ENCODE measurements at regions not wholly inside any gene's neighbourhood (a gene's known extent, or its start where the extent isn't known, plus 50 kb on each side); places are given as distances from the start of the nearest gene placed in this dataset.

DNA sequence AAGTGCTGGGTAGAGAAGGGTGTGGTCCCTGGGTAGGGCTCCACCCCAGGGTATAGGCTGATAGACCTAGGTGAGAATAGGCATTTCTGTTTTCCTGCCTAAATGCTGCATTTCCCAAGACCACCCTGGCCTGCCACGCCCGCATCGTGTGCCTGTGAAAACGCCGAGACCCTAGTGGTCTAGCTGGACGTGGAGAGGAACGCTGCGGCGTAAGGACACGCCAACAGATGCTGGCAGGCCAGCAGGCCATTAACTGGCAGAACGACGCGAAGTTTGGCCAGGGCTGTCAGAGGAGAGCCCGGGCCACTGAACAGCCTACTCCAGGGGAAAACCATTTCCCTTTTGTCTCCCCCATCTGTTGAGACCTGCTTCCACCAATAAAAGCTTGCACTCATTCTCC is 373.2 kb upstream of the FIGN start:
- FAIRE-seq, result no peak
- DNase-seq (ENCODE audit: insufficient read length, low spot score), result no peak

DNA sequence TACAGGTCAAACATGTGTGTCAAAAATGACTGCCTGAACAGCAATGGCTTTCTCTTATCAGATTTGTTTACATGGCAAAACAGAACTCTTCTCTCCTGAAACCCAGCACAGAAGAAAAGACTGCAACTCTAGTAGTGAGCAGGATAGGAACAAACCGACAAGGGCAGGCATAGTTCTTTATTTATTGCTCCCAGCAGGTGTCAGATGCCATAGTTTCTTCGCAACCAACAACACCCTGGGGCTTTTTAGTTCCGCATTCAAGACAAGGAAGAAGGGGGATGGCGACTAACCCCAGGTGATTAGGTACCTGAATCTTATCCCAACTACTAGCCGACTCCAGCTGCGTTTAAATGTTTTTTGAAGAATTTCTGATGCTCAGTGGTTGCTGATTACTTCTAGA is 367.5 kb upstream of the FIGN start:
- FAIRE-seq (no peak), DNase-seq (ENCODE audit: insufficient read length, low spot score) (no peak)

DNA sequence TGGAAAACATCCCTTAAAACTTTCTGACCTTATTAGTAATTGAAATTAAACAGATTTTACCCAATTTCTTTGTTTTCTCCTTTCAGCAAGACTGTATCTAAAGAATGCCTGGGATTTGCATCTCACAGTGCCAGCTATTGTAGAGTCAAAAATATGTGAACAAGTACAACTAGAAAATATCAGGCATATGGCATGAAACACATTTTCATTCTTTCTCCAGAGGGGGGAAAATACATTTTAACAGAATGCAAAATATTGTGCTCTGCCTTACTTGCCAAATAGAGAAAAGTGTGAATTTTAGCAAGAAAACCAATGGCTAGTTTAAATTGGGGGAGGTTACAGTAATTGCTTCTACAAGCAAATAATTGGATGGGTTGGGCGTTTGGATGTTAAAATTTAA is 366.6 kb upstream of the FIGN start:
- DNase-seq (ENCODE audit: insufficient read length, low spot score) (no peak), FAIRE-seq (no peak)

GRCh38 chr2:164091673-164092072 is 355.9 kb upstream of the FIGN start:
- FAIRE-seq (no peak), DNase-seq (ENCODE audit: insufficient read length, low spot score) (no peak)

- FAIRE-seq (no peak), DNase-seq (ENCODE audit: insufficient read length, low spot score) (no peak)
These were observed 354.7 kb upstream of the FIGN start for GRCh38 chr2:164090533-164090932.

- no peak for DNase-seq (ENCODE audit: insufficient read length, low spot score)
- FAIRE-seq, result no peak
These were observed 348.3 kb upstream of the FIGN start for GRCh38 chr2:164084066-164084465.

- FAIRE-seq (no peak), DNase-seq (ENCODE audit: insufficient read length, low spot score) (no peak)
These were observed 344.7 kb upstream of the FIGN start for GRCh38 chr2:164080486-164080885.

- FAIRE-seq (no peak), DNase-seq (ENCODE audit: insufficient read length, low spot score) (no peak)
These were observed 343.4 kb upstream of the FIGN start for GRCh38 chr2:164079258-164079657.

- DNase-seq (ENCODE audit: insufficient read length, low spot score) (no peak), FAIRE-seq (no peak)
These were observed 342.6 kb upstream of the FIGN start for GRCh38 chr2:164078421-164078820.

- no peak for FAIRE-seq
These were observed 337.6 kb upstream of the FIGN start for GRCh38 chr2:164073101-164074074.

DNA sequence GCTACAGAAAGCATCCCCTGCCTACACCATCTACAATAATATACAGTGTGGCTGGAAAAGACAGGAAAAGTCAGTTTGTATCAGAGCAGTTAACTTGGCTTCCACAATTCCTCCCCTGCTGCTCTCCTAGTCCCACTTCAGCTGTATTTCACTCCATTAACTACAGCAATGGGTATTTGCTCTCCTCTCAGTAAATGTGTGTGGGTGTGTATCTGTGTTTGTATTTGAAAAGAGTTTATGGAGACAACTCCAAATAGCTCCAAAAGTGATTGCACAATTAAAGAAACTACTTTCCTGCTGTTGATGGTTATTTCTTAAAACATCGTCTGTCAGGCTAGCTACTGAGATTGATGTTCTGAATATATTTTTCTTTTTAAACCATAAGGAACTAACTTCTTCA is 333.7 kb upstream of the FIGN start:
- no peak for FAIRE-seq
- no peak for DNase-seq (ENCODE audit: insufficient read length, low spot score)

More at GRCh38 chr2:164073101-164074074, 337.6 kb upstream of the FIGN start:
- DNase-seq (ENCODE audit: insufficient read length, low spot score), result no peak

- no peak for DNase-seq (ENCODE audit: insufficient read length, low spot score)
- no peak for FAIRE-seq
These were observed 332.3 kb upstream of the FIGN start for GRCh38 chr2:164068063-164068462.

- DNase-seq (ENCODE audit: insufficient read length, low spot score), result no peak
- no peak for FAIRE-seq
These were observed 330.3 kb upstream of the FIGN start for GRCh38 chr2:164066095-164066494.

DNA sequence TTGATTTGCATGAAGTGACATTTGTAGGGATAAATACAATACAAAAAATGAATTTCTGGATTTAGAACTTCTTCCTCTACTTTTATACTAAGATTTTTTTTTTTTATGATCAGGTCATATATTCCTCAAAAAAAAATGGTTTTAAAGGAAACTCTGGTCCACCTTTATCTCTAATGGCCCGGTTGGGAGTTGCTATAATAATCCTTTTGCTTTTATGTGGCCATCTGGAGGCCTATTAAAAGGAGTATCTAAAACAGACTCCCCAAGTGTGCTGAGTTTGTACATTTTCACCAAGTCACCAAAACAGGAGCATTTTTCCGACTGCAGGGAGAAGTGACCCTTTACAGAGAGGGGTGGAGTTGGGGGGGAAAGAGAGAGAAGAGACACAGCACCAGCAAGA is 329.2 kb upstream of the FIGN start:
- FAIRE-seq (no peak), DNase-seq (ENCODE audit: insufficient read length, low spot score) (no peak)

GRCh38 chr2:164061129-164061746 is 325.4 kb upstream of the FIGN start:
- DNase-seq (ENCODE audit: insufficient read length, low spot score) (peak; percentile 8), FAIRE-seq (no peak)

DNA sequence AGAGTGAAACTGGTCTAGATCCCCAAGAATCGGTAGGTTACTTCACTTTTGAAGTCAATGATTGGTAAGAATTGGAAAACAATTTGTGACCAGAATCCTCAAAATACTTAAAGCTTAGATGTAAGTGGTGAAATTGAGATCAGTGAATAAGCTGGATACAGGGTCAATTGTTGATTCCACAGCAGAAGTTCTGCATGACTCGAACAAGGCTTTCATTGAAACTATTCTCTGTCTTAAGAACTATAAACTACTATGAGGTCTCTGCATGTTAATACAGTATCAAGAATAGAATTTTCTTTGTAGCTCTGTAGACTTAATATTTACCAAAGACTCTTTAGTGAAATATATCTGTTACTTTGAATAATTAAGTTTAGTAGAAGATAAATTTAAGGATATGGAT is 324.2 kb upstream of the FIGN start:
- no peak for FAIRE-seq
- no peak for DNase-seq (ENCODE audit: insufficient read length, low spot score)

GRCh38 chr2:164055623-164056022 is 319.8 kb upstream of the FIGN start:
- no peak for FAIRE-seq
- no peak for DNase-seq (ENCODE audit: insufficient read length, low spot score)

DNA sequence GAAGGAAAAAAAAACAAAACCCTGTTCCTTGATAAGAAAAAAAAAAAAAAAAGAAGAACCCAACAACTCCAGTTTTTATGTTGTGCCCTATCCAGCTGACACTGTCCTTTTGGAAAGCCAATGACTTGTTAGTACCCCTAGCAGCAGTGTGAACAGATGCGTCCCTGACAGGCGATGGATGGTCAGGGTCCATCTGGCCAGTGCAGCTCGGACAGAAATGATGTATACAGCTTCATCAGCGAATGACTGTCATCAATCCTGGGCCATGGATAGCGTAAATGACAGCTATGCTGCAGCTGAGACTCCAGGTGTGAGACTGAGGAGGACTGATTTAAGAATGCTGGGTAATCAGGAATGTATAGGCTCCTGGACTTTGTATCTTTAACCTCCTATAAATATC is 318.8 kb upstream of the FIGN start:
- DNase-seq (ENCODE audit: insufficient read length, low spot score) (no peak), FAIRE-seq (no peak)

GRCh38 chr2:164053021-164053420 is 317.2 kb upstream of the FIGN start:
- FAIRE-seq, result no peak
- DNase-seq (ENCODE audit: insufficient read length, low spot score), result no peak

DNA sequence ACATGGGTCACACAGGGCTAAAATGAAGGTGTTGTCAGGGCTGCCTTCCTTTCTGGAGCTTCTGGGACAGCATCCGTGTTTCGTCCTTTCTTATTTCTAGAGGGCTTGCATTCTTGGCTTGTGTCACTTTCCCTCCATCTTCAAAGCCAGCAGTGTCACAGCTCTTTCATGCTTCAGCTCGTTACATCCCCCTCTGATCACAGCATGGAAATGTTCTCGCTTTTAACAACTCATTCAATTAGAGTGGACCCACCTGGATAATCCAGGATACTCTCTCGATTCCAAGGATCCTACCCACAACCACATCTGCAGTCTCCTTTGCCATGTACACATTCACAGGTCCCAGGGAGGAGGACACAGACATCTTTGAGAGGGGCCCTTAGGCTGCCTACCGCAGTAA is 316.2 kb upstream of the FIGN start:
- FAIRE-seq (no peak), DNase-seq (ENCODE audit: insufficient read length, low spot score) (no peak)

- DNase-seq (ENCODE audit: insufficient read length, low spot score), result no peak
- no peak for FAIRE-seq
These were observed 312.9 kb upstream of the FIGN start for GRCh38 chr2:164048729-164049128.

DNA sequence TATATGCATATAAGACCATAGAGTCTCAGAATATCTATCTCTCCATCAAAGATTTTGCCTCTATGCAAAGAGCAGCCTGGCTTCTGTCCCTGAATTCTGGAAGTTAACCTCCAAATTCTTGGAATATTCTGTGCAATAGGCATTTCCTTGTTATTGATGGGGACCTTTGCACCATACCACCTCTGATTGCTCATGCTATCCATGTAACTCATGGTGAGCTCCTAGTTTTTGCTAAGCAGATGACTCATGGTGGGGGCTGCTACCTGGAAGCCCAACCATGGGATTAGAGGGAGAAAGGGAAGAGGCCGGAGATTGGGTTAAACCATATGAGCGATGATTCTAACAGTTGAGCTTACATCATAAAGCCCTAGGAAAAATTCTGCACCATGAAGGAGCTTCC is 310.2 kb upstream of the FIGN start:
- DNase-seq (ENCODE audit: insufficient read length, low spot score) (peak; percentile 2), FAIRE-seq (no peak)

Data from HTR-8/SVneo (cell line).